ENCODE measurements at regions not wholly inside any gene's neighbourhood (a gene's known extent, or its start where the extent isn't known, plus 50 kb on each side); places are given as distances from the start of the nearest gene placed in this dataset.

DNA sequence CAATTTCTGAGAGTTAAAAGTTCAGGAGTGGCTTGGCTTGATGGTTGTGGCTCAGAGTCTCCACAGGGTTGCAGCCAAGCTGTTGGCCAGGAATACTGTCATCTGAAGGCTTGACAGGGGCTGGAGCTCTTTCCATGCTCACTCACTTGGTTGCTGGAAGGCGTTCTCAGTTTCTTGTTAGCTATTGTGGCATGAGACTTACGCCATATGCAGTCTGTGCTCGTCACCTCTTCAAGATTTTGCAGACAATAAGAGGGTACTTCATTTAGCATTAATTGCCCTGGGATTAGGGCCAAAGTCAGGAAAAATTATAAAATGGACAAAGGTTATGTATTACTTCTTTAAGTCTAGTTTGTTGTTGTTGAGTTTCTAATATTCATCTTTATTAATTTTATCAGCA is 380.6 kb upstream of the MAP3K7 start:
- ATAC-seq (ENCODE audit: low read depth in 2 of 2) (no peak), DNase-seq (no peak)
- H3K4me1 Mint-ChIP-seq: no peaks in the 10 kb centered on the region
- no peak overlapping the region for H3K4me3 Mint-ChIP-seq
- H3K9me3 Mint-ChIP-seq: peaks cover 0 to 2% (median 0%) of the 10 kb centered on the region in 7 donors
- H3K27me3 Mint-ChIP-seq: peaks cover 0 to 4% (median 0%) of the 10 kb centered on the region in 3 donors
- no peak overlapping the region for H3K27ac Mint-ChIP-seq
- H3K36me3 Mint-ChIP-seq: no peaks in the 10 kb centered on the region

DNA sequence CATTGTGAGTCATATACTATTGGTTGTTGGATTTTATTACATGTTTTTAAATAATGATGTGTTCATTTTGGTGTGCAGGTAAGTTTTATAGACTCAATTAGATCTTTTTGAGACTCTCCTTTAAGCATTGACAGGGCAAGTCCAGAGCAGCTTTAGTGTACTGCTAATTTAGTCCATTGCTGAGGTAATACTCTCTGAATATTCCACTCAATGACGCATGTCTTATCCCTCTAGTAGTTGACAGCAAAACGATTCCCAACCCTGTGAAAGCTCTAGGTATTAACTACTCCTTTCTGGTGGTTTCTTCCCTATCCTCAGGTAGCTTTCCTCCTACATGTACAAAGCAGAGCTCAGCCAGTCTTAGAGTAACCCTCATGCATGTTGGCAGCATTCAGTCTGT is 373.5 kb upstream of the MAP3K7 start:
- Mint-ChIP-seq H3K36me3 (no peaks in the 10 kb centered on the region), H3K27me3 (peaks cover 0 to 14% (median 0%) of the 10 kb centered on the region in 3 donors), H3K4me1 (no peaks in the 10 kb centered on the region), H3K9me3 (peaks cover 0 to 3% (median 0%) of the 10 kb centered on the region in 7 donors), H3K4me3 (no peak overlapping the region), H3K27ac (no peak overlapping the region)
- DNase-seq (no peak), ATAC-seq (ENCODE audit: low read depth in 2 of 2) (no peak)

DNA sequence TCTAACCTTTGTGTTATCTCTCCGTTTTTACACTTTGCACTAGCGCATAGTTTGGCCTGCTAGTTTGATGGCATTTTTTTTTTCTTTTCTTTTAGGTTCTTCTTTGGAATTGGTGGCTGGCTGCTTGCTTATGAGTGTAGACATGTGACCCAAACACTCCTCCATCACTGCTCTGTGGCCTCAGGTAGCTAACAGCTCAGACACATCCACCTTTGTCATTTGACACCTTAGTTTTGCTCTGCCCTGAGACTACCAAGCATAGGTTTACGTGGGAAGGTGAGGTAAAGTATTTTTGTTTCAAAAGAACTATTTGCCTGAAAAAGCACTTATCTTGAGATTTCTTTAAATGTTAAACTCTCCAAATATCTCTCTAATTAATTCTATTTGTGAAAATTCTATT is 368.4 kb upstream of the MAP3K7 start:
- no peak overlapping the region for H3K4me3 Mint-ChIP-seq
- no peak for DNase-seq
- no peaks in the 10 kb centered on the region for H3K36me3 Mint-ChIP-seq
- no peak overlapping the region for H3K27ac Mint-ChIP-seq
- ATAC-seq (ENCODE audit: low read depth in 2 of 2): no peak
- H3K4me1 Mint-ChIP-seq: no peaks in the 10 kb centered on the region
- peaks cover 0 to 9% (median 0%) of the 10 kb centered on the region in 3 donors for H3K27me3 Mint-ChIP-seq
- H3K9me3 Mint-ChIP-seq: peaks cover 0 to 3% (median 0%) of the 10 kb centered on the region in 7 donors

DNA sequence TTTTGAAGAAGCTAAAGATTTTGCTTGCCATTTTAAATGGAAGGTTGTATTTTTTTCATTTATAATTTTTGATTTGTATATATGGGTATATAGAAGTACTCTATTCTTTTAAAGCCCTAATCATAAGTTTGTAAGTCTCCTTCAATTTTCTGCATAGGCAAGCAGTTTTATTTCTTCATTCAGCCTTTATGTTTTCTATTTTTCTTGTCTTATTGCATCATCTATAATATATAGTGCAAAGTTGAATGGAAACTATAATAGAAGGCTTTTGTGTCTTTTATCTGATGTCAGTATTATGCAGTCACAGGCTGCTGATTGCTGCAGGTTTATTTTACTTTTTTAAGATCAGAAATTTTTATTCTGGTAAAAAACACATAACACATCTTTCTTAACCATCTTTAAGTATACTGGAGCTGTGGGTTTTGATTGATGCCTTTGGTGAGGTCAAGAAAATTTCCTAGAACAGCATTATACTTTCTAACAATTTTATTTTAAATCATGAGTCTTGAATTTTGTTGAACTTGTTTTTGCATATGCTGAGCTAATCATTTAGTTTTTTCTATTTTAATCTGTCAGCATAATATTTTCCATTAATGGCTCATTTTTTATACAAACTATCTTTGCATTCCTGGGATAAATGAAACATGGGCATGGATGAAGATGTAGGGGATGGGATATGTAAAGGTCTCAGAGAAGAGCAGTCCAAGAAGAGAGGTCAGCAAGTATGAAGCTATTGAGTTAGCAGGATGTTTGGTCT is 366.7 kb upstream of the MAP3K7 start:
- no peak overlapping the region for H3K4me3 Mint-ChIP-seq
- H3K9me3 Mint-ChIP-seq: no peaks in the 10 kb centered on the region
- H3K27me3 Mint-ChIP-seq: peaks cover 0 to 4% (median 0%) of the 10 kb centered on the region in 3 donors
- no peaks in the 10 kb centered on the region for H3K36me3 Mint-ChIP-seq
- no peak overlapping the region for H3K27ac Mint-ChIP-seq
- DNase-seq (no peak), ATAC-seq (ENCODE audit: low read depth in 2 of 2) (no peak)
- H3K4me1 Mint-ChIP-seq: no peaks in the 10 kb centered on the region

DNA sequence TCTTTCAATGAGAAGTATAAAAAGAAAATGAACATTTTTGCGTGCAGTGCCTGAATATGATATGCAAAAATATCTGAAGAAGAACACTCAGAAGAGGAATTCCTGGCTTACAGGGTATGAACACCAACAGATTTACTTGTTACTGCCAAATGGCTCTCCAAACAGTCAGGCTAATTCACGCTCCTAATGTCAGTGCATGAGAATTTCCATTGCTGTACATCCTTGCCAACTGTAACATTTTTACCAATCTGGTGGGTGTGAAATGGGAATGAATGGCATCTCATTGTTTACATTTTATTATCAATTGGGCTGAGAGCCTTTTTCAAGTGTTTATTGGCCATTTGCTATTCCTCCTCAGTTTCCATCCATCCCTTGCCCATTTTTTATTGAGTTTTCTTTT is 365.3 kb upstream of the MAP3K7 start:
- ATAC-seq (ENCODE audit: low read depth in 2 of 2): no peak
- Mint-ChIP-seq H3K9me3 (no peaks in the 10 kb centered on the region), H3K4me1 (no peaks in the 10 kb centered on the region), H3K36me3 (no peaks in the 10 kb centered on the region), H3K27me3 (no peaks in the 10 kb centered on the region), H3K27ac (no peak overlapping the region), H3K4me3 (no peak overlapping the region)
- no peak for DNase-seq

DNA sequence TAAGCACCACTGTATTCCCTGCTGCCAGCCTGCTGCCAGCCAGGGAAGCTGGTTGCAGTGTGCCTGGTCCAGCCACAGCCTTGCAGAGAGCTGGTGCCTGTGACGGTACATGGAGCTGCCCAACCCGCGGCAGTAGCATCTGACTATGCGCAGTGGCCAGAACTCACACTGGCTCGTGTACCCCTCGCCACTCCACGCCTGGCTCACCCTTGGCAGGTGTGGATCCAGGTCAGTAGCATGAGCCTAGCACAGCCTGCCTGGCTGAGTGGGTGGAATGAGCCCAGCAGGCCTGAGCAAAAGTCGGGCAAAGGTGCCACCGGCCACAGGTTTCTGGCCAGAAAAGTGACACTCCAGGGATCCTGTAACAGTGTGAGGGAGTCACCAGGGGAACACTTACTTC is 361.7 kb upstream of the MAP3K7 start:
- H3K27me3 Mint-ChIP-seq: no peaks in the 10 kb centered on the region
- no peaks in the 10 kb centered on the region for H3K9me3 Mint-ChIP-seq
- ATAC-seq (ENCODE audit: low read depth in 2 of 2): no peak
- no peak overlapping the region for H3K4me3 Mint-ChIP-seq
- no peaks in the 10 kb centered on the region for H3K4me1 Mint-ChIP-seq
- no peak for DNase-seq
- H3K36me3 Mint-ChIP-seq: no peaks in the 10 kb centered on the region
- H3K27ac Mint-ChIP-seq: no peak overlapping the region

DNA sequence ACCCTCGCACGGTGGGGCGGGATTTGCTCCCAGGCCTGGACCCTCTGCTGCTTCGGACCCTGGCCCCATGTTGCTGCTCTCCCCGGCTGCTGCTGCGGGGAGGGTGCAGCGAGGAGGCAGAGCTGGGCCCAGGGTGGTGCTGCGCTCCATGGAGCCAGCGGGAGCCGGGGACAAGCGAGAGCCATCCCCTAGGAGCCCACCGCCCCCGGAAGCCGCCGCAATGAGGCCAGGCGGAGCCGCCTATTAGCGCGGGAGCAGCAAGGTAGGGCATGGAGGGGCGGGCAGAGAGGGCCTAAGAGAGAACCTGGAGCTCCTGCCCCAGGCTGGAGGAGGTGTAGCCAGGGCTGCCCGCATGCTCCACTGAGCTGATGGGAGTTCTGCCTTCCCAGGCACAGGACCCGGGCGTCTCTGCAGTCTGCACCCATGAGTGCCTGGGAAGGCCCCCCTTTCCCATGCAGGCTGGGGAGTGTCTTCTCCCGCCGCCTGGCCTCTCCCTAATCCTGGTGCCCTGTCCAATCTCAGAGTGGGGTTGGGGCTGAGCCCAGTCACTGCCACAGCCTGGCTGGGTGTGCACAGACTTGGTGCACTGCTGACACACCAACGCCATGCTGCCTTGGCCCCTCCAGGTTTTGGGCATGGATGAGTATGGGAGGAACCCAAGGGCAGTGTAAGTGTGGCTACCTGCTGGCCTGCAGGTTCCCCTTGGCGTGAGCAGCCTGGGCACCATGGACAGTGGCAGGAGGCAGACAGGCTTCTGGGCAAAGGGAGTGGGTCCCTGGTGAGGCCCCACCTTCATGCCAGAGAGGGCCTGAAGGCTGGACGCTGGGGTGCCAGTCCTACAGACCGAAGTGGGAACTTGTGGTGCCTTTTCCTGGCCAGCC is 360.6 kb upstream of the MAP3K7 start:
- H3K27me3 Mint-ChIP-seq: no peaks in the 10 kb centered on the region
- no peak overlapping the region for H3K4me3 Mint-ChIP-seq
- H3K27ac Mint-ChIP-seq: no peak overlapping the region
- H3K36me3 Mint-ChIP-seq: no peaks in the 10 kb centered on the region
- no peak for ATAC-seq (ENCODE audit: low read depth in 2 of 2)
- no peaks in the 10 kb centered on the region for H3K4me1 Mint-ChIP-seq
- no peaks in the 10 kb centered on the region for H3K9me3 Mint-ChIP-seq
- no peak for DNase-seq

DNA sequence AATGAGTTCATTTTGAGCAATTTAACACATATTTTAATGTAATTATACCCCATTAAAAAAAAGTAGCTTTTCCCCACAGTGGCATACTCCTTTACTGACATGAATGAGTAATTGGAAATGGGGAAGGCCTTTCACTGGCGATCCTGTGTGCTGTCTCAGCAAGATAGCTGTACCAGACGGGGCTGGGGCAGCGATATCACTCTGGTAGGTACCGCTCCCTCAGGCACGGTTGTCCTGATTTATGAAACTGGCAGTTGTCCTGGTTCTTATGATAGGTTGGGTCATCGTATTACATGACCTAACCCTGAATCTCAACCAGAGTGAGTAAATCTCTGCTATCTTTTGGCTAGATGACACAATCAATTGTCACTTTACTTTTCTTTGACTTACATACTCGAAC is 355.0 kb upstream of the MAP3K7 start:
- H3K9me3 Mint-ChIP-seq: no peaks in the 10 kb centered on the region
- H3K4me1 Mint-ChIP-seq: peaks cover 6 to 9% (median 8%) of the 10 kb centered on the region in 3 donors
- H3K27me3 Mint-ChIP-seq: no peaks in the 10 kb centered on the region
- ATAC-seq (ENCODE audit: low read depth in 2 of 2) (no peak), DNase-seq (no peak)
- H3K36me3 Mint-ChIP-seq: no peaks in the 10 kb centered on the region
- no peak overlapping the region for H3K4me3 Mint-ChIP-seq
- no peak overlapping the region for H3K27ac Mint-ChIP-seq

DNA sequence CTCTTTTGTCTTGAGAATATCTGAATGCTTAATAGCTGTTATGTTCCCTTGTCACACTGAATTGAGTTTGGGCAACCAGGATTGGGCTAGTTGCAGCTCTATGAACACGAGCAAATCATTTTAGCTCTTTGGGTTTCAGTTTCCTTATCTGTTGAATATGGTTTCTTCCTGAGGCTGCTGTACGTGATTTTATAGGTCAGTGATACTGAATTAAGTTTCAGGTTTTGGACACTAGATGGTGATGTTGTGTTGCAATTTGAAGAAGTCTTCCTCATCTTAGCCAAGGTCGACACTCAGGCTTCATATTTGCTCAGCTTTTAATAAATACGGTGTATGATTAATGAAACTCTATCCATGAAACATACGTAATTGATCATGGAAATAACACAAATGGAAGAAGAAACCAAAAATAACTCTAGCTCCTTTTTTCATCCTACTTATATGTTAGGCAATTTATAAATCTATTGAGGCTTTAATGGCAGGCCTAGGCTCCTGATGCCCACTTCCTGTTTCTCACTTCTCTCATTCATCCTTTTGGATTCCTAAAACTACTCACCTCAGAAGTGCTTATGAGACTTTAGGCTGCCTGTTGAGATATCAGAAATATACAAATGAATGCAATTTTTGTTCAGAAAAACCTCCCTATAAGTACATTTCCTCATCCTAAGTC is 354.1 kb upstream of the MAP3K7 start:
- peak; percentile 28 for DNase-seq
- H3K27me3 Mint-ChIP-seq: no peaks in the 10 kb centered on the region
- H3K4me3 Mint-ChIP-seq: peak overlapping the region in 4 of 8 donors; percentile 12 to 47 (median 26)
- peak; percentile 69 to 82 for ATAC-seq (ENCODE audit: low read depth in 2 of 2)
- no peaks in the 10 kb centered on the region for H3K36me3 Mint-ChIP-seq
- H3K4me1 Mint-ChIP-seq: peaks cover 6 to 9% (median 8%) of the 10 kb centered on the region in 3 donors
- H3K9me3 Mint-ChIP-seq: no peaks in the 10 kb centered on the region
- peak overlapping the region in 4 of 6 donors; percentile 0 to 63 (median 13) for H3K27ac Mint-ChIP-seq

DNA sequence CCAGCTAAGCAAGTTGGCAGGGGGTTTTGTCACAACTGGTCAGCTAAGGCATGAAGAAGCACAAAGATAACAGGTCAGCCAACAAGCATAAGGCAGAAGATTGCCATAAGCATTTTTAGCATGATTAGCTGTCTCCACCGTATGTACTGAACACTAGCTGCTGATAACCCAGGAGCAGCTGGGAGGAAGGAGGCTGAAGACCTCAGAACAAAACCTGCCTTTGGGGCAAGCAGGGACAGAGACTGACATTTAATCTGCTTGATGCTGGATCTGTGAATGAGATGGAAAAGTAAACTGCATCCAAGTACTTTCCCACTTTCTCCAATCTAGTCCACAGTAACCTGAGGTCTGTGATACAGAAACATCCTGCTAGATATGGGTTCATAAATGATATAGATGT is 353.0 kb upstream of the MAP3K7 start:
- ATAC-seq (ENCODE audit: low read depth in 2 of 2) (no peak), DNase-seq (no peak)
- peaks cover 6 to 9% (median 8%) of the 10 kb centered on the region in 3 donors for H3K4me1 Mint-ChIP-seq
- H3K27me3 Mint-ChIP-seq: peaks cover 0 to 4% (median 0%) of the 10 kb centered on the region in 3 donors
- no peaks in the 10 kb centered on the region for H3K9me3 Mint-ChIP-seq
- peak overlapping the region in 1 of 6 donors; percentile 53 for H3K27ac Mint-ChIP-seq
- H3K4me3 Mint-ChIP-seq: no peak overlapping the region
- H3K36me3 Mint-ChIP-seq: no peaks in the 10 kb centered on the region

DNA sequence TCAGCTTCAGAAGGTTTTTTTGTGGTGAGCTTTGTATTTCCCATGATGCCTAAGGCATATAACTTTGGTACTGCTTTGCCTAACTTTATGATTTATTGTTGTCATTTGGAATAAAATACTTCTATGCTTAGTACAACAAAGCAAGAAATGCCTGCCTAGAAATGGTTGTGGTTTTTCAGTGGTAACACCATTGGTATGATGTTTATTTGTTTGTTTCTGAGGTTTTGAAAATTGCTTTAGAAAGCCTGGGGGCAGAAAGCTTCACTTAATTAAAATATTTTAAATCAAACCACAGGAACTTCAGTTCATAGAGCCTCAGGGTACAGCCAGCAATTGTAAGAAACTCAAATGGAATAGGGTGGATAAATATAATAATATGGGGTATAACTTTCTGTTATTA is 351.2 kb upstream of the MAP3K7 start:
- H3K27me3 Mint-ChIP-seq: peaks cover 0 to 9% (median 0%) of the 10 kb centered on the region in 3 donors
- H3K4me1 Mint-ChIP-seq: peaks cover 6 to 9% (median 8%) of the 10 kb centered on the region in 3 donors
- ATAC-seq (ENCODE audit: low read depth in 2 of 2) (no peak), DNase-seq (no peak)
- H3K9me3 Mint-ChIP-seq: no peaks in the 10 kb centered on the region
- H3K36me3 Mint-ChIP-seq: no peaks in the 10 kb centered on the region
- H3K27ac Mint-ChIP-seq: no peak overlapping the region
- H3K4me3 Mint-ChIP-seq: no peak overlapping the region

DNA sequence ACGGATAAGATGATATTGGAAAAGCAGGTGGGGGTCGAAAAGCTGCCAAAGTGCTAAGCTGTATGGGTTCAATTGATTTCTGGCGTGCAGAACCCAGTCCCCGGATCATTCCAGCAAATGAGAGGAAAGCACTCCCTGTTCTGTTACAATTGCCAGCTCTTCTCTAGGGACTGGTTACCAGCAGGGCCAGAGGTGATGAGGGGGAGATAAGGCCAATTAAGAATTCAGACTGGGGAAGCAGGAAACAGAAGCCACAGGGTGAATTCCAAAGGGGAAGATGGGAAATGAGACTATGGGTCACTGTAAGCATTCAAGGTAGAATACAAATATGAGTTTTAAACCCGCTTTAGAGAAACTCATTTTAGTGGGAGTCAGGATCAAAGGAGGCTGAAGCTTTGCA is 349.4 kb upstream of the MAP3K7 start:
- Mint-ChIP-seq H3K4me3 (no peak overlapping the region), H3K9me3 (no peaks in the 10 kb centered on the region), H3K36me3 (no peaks in the 10 kb centered on the region), H3K27ac (no peak overlapping the region), H3K4me1 (peaks cover 6 to 8% (median 8%) of the 10 kb centered on the region in 3 donors), H3K27me3 (peaks cover 11 to 17% (median 14%) of the 10 kb centered on the region in 3 donors)
- DNase-seq (no peak), ATAC-seq (ENCODE audit: low read depth in 2 of 2) (no peak)

DNA sequence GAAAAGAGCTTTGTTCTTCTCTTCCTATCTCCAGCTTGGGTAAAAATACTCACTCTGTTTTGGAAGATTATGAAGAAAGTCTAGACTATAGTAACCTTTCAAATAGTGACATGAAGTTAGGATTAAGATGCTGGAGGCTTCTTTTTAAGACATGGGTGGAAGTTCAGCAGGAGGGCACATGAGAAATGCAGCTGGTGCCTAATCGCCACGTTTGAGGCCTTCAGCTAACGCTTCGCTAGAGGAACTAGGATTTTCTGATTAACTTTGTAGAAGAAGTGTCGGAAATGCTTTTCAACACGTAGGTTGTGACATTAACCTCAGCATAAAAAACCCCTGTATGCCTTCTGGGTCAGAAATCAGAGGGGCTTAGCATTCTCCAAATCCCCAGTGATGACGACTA is 348.1 kb upstream of the MAP3K7 start:
- no peaks in the 10 kb centered on the region for H3K36me3 Mint-ChIP-seq
- H3K4me1 Mint-ChIP-seq: no peaks in the 10 kb centered on the region
- H3K4me3 Mint-ChIP-seq: no peak overlapping the region
- peaks cover 11 to 19% (median 14%) of the 10 kb centered on the region in 3 donors for H3K27me3 Mint-ChIP-seq
- ATAC-seq (ENCODE audit: low read depth in 2 of 2): no peak
- DNase-seq: no peak
- no peak overlapping the region for H3K27ac Mint-ChIP-seq
- no peaks in the 10 kb centered on the region for H3K9me3 Mint-ChIP-seq
